Left lung (tissue), 4 donors: ENCODE measurements at regions not wholly inside any gene's neighbourhood (a gene's known extent, or its start where the extent isn't known, plus 50 kb on each side); places are given as distances from the start of the nearest gene placed in this dataset.

Experiments
- ATAC-seq: fragments of 200-7000 bp; cut with Tn5 transposase; one replicate; pipeline ENCODE4 v1.9.1; 2020; ENCODE audit warnings: moderate library complexity
- DNase-seq, 4 donors: peaks; one replicate each; pipeline ENCODE4 v3.0.0-alpha.2; 2013 to 2020
- H3K27ac ChIP-seq, 2 donors: fragments of 200-600 bp; sonication (generic) in 1 of 2; one replicate each; pipeline versions ENCODE4 v1.5.0 to v1.8.0; 2020 to 2021
- H3K27me3 ChIP-seq, 2 donors: fragments of 200-600 bp; sonication (generic) in 1 of 2; one replicate each; pipeline versions ENCODE4 v1.5.0 to v1.8.0; 2020 to 2021
- H3K36me3 ChIP-seq, 2 donors: fragments of 200-600 bp; sonication (generic) in 1 of 2; one replicate each; pipeline versions ENCODE4 v1.5.0 to v1.8.0; 2020 to 2021
- H3K4me1 ChIP-seq, 2 donors: fragments of 200-600 bp; one replicate each; pipeline ENCODE4 v1.8.0; 2021
- H3K4me3 ChIP-seq, 2 donors: fragments of 200-600 bp; sonication (generic) in 1 of 2; one replicate each; pipeline versions ENCODE4 v1.5.0 to v1.8.0; 2020 to 2021; ENCODE audit warnings: mild to moderate bottlenecking in 1 of 2
- H3K9me3 ChIP-seq, 2 donors: fragments of 200-600 bp; sonication (generic) in 1 of 2; one replicate each; pipeline versions ENCODE4 v1.5.0 to v1.8.0; 2020 to 2021
- CTCF ChIP-seq, 2 donors: fragments of 200-600 bp; sonication (generic) in 1 of 2; IDR thresholded peaks; one replicate each; pipeline versions ENCODE4 v1.5.0 to v1.8.0; 2021; ENCODE audit warnings: antibody characterized with exemption in 2 of 2
- intact Hi-C, 2 donors: fragments of 100-400 bp; cut with DNase I; formaldehyde crosslinking; loops; one replicate each; pipeline versions ENCODE4 v1.11.2 to v1.14.2; 2022
- donor health status: DM: no; HTN: yes; CAD: no.
- donor health status: DM: no; HTN: no; CAD: no.

DNA sequence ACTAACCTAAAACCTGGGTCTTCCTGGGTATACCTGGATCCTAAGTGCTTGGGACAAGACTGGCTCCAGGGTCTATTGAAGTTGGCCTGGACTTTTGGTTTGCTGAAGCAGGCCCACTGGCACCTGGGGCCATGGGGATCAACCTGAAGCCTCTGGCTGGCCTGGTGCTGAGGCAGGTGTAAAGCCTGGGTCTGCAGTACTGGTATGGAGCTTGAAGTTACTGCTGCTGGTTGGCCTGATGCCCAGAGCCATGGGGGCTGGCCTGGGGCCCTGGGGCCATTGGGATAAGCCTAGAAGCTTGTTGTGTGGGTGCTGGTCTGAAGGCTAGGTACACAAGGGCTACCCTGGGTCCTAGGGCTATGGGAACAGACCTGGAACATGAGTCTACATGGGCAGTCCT lies 743.2 kb upstream of the GRIA3 start:
- TF ChIP-seq CTCF (IDR thresholded peaks at IDR 0.05) = no peak
- intact Hi-C loops = no loop called here
- Histone ChIP-seq H3K4me3 (no peak overlapping the region), H3K9me3 (peaks cover 0 to 5% of the 10 kb centered on the region in 2 donors), H3K27me3 (no peaks in the 10 kb centered on the region), H3K27ac (no peak overlapping the region), H3K4me1 (no peaks in the 10 kb centered on the region), H3K36me3 (no peaks in the 10 kb centered on the region)
- DNase-seq = no peak
- ATAC-seq = no peak

DNA sequence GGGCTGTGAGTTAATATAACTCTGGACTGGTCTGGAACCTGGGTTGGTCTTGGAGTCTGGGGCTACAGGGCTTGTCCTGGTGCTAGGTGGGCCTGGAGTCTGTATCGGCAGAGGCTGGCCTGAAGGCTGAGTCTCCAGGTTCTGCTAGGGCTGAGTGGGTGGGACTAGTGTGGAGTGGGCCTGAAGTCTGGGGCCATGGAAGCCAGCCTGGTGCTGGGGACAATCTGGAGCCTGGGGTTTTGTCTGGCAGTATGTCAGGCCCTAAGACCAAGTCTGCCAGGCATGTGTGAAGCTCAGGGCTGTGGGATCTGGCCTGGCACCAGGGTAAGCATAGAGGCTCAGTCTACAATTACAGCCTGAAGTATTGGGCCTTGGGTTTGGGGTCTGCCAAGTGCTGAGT lies 742.6 kb upstream of the GRIA3 start:
- Histone ChIP-seq H3K27me3 (no peaks in the 10 kb centered on the region), H3K4me3 (no peak overlapping the region), H3K9me3 (peaks cover 0 to 5% of the 10 kb centered on the region in 2 donors), H3K27ac (no peak overlapping the region), H3K4me1 (no peaks in the 10 kb centered on the region), H3K36me3 (no peaks in the 10 kb centered on the region)
- no peak for TF ChIP-seq CTCF (IDR thresholded peaks at IDR 0.05)
- intact Hi-C loops = no loop called here
- no peak for ATAC-seq
- DNase-seq = no peak

DNA sequence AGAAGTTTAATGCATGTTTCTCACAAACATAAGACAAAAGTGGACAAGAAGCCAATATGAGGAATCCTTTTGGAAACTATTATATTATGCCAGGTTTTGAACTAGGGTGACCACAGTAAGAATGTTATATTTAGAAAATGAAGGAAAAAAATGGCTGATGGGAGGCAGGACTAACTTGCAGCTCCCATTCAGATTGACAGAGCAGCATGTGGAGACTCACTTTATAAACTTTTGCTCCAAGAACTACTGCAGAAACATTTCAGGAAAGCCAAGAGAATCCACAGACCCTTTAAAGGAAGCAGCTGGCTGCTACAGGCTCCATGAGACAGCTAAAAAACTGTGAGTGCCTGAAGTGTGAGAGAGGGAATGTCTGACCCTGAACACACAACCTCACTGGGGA lies 738.6 kb upstream of the GRIA3 start:
- TF ChIP-seq CTCF (IDR thresholded peaks at IDR 0.05) = no peak
- ATAC-seq (no peak), DNase-seq (no peak)
- Histone ChIP-seq H3K27me3 (no peaks in the 10 kb centered on the region), H3K9me3 (peaks cover 0 to 4% of the 10 kb centered on the region in 2 donors), H3K27ac (no peak overlapping the region), H3K4me3 (no peak overlapping the region), H3K4me1 (no peaks in the 10 kb centered on the region), H3K36me3 (no peaks in the 10 kb centered on the region)
- intact Hi-C loops = no loop called here

DNA sequence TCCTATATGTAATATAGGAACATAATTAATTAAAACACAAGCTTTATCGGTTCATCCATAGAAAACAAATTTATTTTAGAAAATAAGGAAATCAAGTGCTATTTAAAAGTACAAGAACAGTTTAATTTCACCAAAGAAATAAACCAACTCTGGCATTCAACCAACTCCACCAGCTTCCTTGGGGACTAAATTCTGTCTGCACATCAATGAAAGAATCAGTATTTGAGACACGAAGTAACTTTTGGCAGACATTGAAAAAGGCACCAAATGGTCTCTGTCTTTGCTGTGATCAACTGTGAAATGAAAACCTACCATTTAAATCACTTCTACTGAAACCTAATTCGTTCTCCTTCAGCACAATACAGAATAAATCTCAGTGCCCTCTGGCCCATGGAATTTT lies 719.7 kb upstream of the GRIA3 start:
- intact Hi-C loops = no loop called here

GRCh38 chrX:122475306-122475705 lies 708.8 kb upstream of the GRIA3 start:
- Histone ChIP-seq H3K4me1 (no peaks in the 10 kb centered on the region), H3K27ac (no peak overlapping the region), H3K9me3 (no peaks in the 10 kb centered on the region), H3K27me3 (no peaks in the 10 kb centered on the region), H3K36me3 (no peaks in the 10 kb centered on the region), H3K4me3 (no peak overlapping the region)
- ATAC-seq (no peak), DNase-seq (no peak)
- no peak for TF ChIP-seq CTCF (IDR thresholded peaks at IDR 0.05)
- intact Hi-C loops = no loop called here

More for the DNA sequence above, 719.7 kb upstream of the GRIA3 start:
- no peak overlapping the region for H3K4me3 ChIP-seq
- H3K27ac ChIP-seq = no peak overlapping the region
- no peak for TF ChIP-seq CTCF (IDR thresholded peaks at IDR 0.05)
- no peaks in the 10 kb centered on the region for H3K36me3 ChIP-seq
- H3K27me3 ChIP-seq = no peaks in the 10 kb centered on the region
- no peaks in the 10 kb centered on the region for H3K4me1 ChIP-seq
- no peak for ATAC-seq
- DNase-seq = no peak
- H3K9me3 ChIP-seq = no peaks in the 10 kb centered on the region
